Heart right ventricle (tissue), 16 donors: ENCODE measurements at regions not wholly inside any gene's neighbourhood (a gene's known extent, or its start where the extent isn't known, plus 50 kb on each side); places are given as distances from the start of the nearest gene placed in this dataset.

ENCODE experiments used
- ATAC-seq, 8 donors: fragments of 200-7000 bp; cut with Tn5 transposase; one replicate each; pipeline ENCODE4 v1.9.1; 2020; ENCODE audit warnings: mild to moderate bottlenecking in 8 of 8, moderate library complexity in 8 of 8, moderate number of reproducible peaks in 1 of 8
- DNase-seq, 2 donors: peaks; one replicate each; pipeline ENCODE4 v3.0.0-alpha.2; 2020
- H3K27ac ChIP-seq, 10 donors: fragments of 200-600 bp; sonication (generic) in 2 of 10; one replicate each; pipeline versions ENCODE4 v1.5.0 to v1.8.0; 2020 to 2022; ENCODE audit warnings: mild to moderate bottlenecking in 3 of 10
- H3K27me3 ChIP-seq, 7 donors: fragments of 200-600 bp; one replicate each; pipeline ENCODE4 v1.8.0; 2021 to 2022; ENCODE audit warnings: mild to moderate bottlenecking in 2 of 7
- H3K36me3 ChIP-seq, 9 donors: fragments of 200-600 bp; sonication (generic) in 1 of 9; one replicate each; pipeline versions ENCODE4 v1.5.0 to v1.8.0; 2020 to 2022; ENCODE audit warnings: mild to moderate bottlenecking in 2 of 9
- H3K4me1 ChIP-seq, 9 donors: fragments of 200-600 bp; sonication (generic) in 1 of 9; one replicate each; pipeline versions ENCODE4 v1.5.0 to v1.8.0; 2020 to 2022; ENCODE audit warnings: mild to moderate bottlenecking in 4 of 9
- H3K4me3 ChIP-seq, 10 donors: fragments of 200-600 bp; sonication (generic) in 2 of 10; one replicate each; pipeline versions ENCODE4 v1.5.0 to v1.8.0; 2020 to 2022; ENCODE audit warnings: mild to moderate bottlenecking in 7 of 10, moderate library complexity in 2 of 10
- H3K9me3 ChIP-seq, 11 donors: fragments of 200-600 bp in 10 of 11; sonication (generic) in 2 of 11; one replicate each; pipeline versions ENCODE4 v1.5.0 to v1.8.0; 2013 to 2022; ENCODE audit warnings: mild to moderate bottlenecking in 2 of 11, control low read depth in 1 of 11, moderate library complexity in 1 of 11
- WGBS, 2 donors: extraction: QIAGEN DNeasy Blood & Tissue Kit; methylation state at CpG; one replicate each; pipeline ENCODE4 v1.1.7; 2013; ENCODE audit warnings: inconsistent platforms in 1 of 2; 5-methylcytosine and 5-hydroxymethylcytosine counted together
- intact Hi-C, 10 donors: fragments of 100-400 bp; cut with DNase I; formaldehyde crosslinking; loops; one replicate each; pipeline versions ENCODE4 v1.11.1 to v1.14.2; 2022
- TF ChIP-seq, protein P1 (sequence below), 9 donors: fragments of 200-600 bp; sonication (generic) in 2 of 9; IDR thresholded peaks; one replicate each; pipeline versions ENCODE4 v1.5.0 to v1.8.0; 2021 to 2022; ENCODE audit warnings: antibody characterized with exemption in 9 of 9, mild to moderate bottlenecking in 5 of 9, moderate library complexity in 1 of 9
- donor health status: Arrhythmogenic right ventricular cardiomyopathy.
- donor health status: ischemic (EF 13 %, LVEDD 7.1; RV severe dilation, severe dysfunction).
- donor health status: healthy with polysubstance abuse.
- donor health status: DM: no; HTN: yes; CAD: no.
- donor health status: DM: no; HTN: no; CAD: no.
- donor health status: ischemic (EF 25% LVEDD 6.9; RV normal size, moderate dysfunction).
- donor health status: ischemic (EF 25% LVEDD 5.7; RV mildly dilated, moderate dysfunction).
- donor health status: healthy.
- donor health status: DM: yes; HTN: yes; CAD: no.
- donor health status: Ischemic cardiomyopathy.
- donor health status: ischemic (EF 35%, LVEDD 5.7; RV mildly dilated, moderate dysfunction).
- donor health status: nonischemic (EF 11% LVEDD 7.7; RV severe dilation, severe dysfunction).
- donor health status: DM: yes; HTN: yes; CAD: no.
- donor health status: PGD.
- donor health status: ischemic (EF 29% LVEDD 5.4; RV normal size, mild dysfunction).
- donor health status: nonischemic (EF 23%, LVEDD 6.1; RV moderate dilation, normal function).

DNA sequence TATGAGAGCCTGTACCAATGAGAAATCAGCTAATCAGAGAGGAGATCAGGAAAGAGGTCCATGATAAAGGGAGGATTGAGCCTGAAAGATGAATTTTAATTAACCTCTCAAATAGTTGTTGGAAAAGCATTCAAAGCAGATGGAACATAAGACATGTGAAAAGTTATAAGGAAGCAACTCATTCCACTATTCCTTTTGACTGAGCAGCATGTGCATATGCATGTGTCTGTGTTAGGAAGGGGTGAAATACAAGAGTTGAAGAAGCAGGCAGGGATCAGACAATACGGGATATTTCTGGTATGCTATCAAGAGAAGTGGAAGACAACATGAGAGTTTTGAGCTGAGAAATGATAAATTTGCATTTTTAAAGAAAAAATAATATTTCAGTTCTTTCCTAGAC is 624.8 kb upstream of the PTCHD4 start:
- H3K27me3 ChIP-seq, result no peaks in the 10 kb centered on the region
- peaks cover 0 to 15% (median under 1%) of the 10 kb centered on the region in 11 donors for H3K9me3 ChIP-seq
- no peak overlapping the region for H3K4me3 ChIP-seq
- TF ChIP-seq, protein P1, sequence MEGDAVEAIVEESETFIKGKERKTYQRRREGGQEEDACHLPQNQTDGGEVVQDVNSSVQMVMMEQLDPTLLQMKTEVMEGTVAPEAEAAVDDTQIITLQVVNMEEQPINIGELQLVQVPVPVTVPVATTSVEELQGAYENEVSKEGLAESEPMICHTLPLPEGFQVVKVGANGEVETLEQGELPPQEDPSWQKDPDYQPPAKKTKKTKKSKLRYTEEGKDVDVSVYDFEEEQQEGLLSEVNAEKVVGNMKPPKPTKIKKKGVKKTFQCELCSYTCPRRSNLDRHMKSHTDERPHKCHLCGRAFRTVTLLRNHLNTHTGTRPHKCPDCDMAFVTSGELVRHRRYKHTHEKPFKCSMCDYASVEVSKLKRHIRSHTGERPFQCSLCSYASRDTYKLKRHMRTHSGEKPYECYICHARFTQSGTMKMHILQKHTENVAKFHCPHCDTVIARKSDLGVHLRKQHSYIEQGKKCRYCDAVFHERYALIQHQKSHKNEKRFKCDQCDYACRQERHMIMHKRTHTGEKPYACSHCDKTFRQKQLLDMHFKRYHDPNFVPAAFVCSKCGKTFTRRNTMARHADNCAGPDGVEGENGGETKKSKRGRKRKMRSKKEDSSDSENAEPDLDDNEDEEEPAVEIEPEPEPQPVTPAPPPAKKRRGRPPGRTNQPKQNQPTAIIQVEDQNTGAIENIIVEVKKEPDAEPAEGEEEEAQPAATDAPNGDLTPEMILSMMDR (IDR thresholded peaks at IDR 0.05), result no peak
- H3K4me1 ChIP-seq, result no peaks in the 10 kb centered on the region
- no peaks in the 10 kb centered on the region for H3K36me3 ChIP-seq
- 73 to 85% methylated on average over 1 of the region's 1 CpG for WGBS, 2 donors
- intact Hi-C loops, result no loop called here
- ATAC-seq (no peak), DNase-seq (no peak)
- H3K27ac ChIP-seq, result no peak overlapping the region

- peaks cover 0 to 26% (median 2%) of the 10 kb centered on the region in 11 donors for H3K9me3 ChIP-seq
- ATAC-seq, result no peak
- H3K36me3 ChIP-seq, result no peaks in the 10 kb centered on the region
- TF ChIP-seq, protein P1 (IDR thresholded peaks at IDR 0.05), result no peak
- H3K4me3 ChIP-seq, result no peak overlapping the region
- H3K27me3 ChIP-seq, result no peaks in the 10 kb centered on the region
- no peak overlapping the region for H3K27ac ChIP-seq
- H3K4me1 ChIP-seq, result no peaks in the 10 kb centered on the region
- WGBS, 2 donors, result 46 to 62% methylated on average over 1 of the region's 1 CpG
- intact Hi-C loops, result no loop called here
- no peak for DNase-seq
Measured at GRCh38 chr6:48733581-48733980, 622.6 kb upstream of the PTCHD4 start.

GRCh38 chr6:48714699-48715098 is 603.7 kb upstream of the PTCHD4 start:
- no peaks in the 10 kb centered on the region for H3K27me3 ChIP-seq
- no peak for ATAC-seq
- WGBS, 2 donors, result 18 to 34% methylated on average over 2 of the region's 2 CpGs

DNA sequence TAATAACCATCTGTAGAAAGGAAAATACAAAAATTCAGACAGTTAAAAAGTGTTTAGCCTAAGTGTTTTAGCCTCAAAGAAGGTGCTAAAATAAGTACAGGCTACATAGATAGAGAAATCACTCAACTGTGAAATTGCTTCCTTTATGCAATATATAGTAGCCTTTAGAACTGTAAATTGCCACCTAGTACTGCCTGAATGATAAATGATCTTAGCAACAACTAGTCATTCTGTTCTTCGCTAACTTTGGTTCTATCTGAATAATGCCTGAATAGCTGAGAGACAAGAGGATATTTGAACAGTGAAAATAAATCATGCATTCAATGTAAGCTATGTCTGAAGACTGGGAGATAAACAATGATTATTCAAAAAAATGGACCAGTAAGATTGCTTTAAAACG is 603.3 kb upstream of the PTCHD4 start:
- Histone ChIP-seq H3K36me3 (no peaks in the 10 kb centered on the region), H3K27ac (no peak overlapping the region), H3K27me3 (no peaks in the 10 kb centered on the region), H3K9me3 (peaks cover 0 to 15% (median 1%) of the 10 kb centered on the region in 11 donors), H3K4me3 (no peak overlapping the region), H3K4me1 (no peaks in the 10 kb centered on the region)
- DNase-seq (no peak), ATAC-seq (no peak)
- TF ChIP-seq, protein P1 (IDR thresholded peaks at IDR 0.05), result no peak
- intact Hi-C loops, result no loop called here
- WGBS, 2 donors, result 64 to 65% methylated on average over 2 of the region's 2 CpGs

More at GRCh38 chr6:48714699-48715098, 603.7 kb upstream of the PTCHD4 start:
- TF ChIP-seq, protein P1 (IDR thresholded peaks at IDR 0.05), result no peak
- Histone ChIP-seq H3K27ac (no peak overlapping the region), H3K36me3 (no peaks in the 10 kb centered on the region), H3K4me3 (no peak overlapping the region), H3K9me3 (peaks cover 0 to 20% (median 6%) of the 10 kb centered on the region in 11 donors), H3K4me1 (no peaks in the 10 kb centered on the region)
- DNase-seq, result no peak
- intact Hi-C loops, result no loop called here
